Peyer's patch (tissue), 4 donors: ENCODE measurements at regions not wholly inside any gene's neighbourhood (a gene's known extent, or its start where the extent isn't known, plus 50 kb on each side); places are given as distances from the start of the nearest gene placed in this dataset.

Experiments
- DNase-seq, 3 donors: peaks; one replicate each; pipeline ENCODE4 v3.0.0-alpha.2; 2017 to 2019
- H3K27ac ChIP-seq, 4 donors: fragments of 200-600 bp; sonication (generic); one replicate each; pipeline ENCODE4 v1.5.1; 2016 to 2019
- H3K27me3 ChIP-seq, 2 donors: fragments of 200-600 bp; sonication (generic); one replicate each; pipeline ENCODE4 v1.5.1; 2019
- H3K36me3 ChIP-seq, 3 donors: fragments of 200-600 bp; sonication (generic); one replicate each; pipeline ENCODE4 v1.5.1; 2016 to 2019
- H3K4me1 ChIP-seq, 4 donors: fragments of 200-600 bp; sonication (generic); one replicate each; pipeline ENCODE4 v1.5.1; 2016 to 2019
- H3K4me3 ChIP-seq, 4 donors: fragments of 200-600 bp; sonication (generic); 1 replicate in 3 of 4; 2 replicates in 1 of 4; pipeline ENCODE4 v1.5.1; 2016 to 2019; ENCODE audit warnings: mild to moderate bottlenecking in 1 of 4
- H3K9me3 ChIP-seq, 4 donors: fragments of 200-600 bp; sonication (generic); one replicate each; pipeline ENCODE4 v1.5.1; 2016 to 2019; ENCODE audit warnings: mild to moderate bottlenecking in 1 of 4
- CTCF ChIP-seq, 6 experiments: fragments of 450-650 bp in 4 of 6; fragments of 200-600 bp in 2 of 6; sonication (generic) in 1 of 6; IDR thresholded peaks; one replicate each; pipeline ENCODE4 v1.5.1; 2017 to 2019; ENCODE audit warnings: antibody characterized with exemption in 6 of 6, mild to moderate bottlenecking in 3 of 6, moderate library complexity in 1 of 6
- POLR2A ChIP-seq, 2 donors: fragments of 450-650 bp; IDR thresholded peaks; one replicate each; pipeline ENCODE4 v1.5.1; 2017; ENCODE audit warnings: antibody characterized with exemption in 2 of 2, mild to moderate bottlenecking in 2 of 2, moderate library complexity in 2 of 2

GRCh38 chr12:84607170-84607819 lies 305.3 kb downstream of the SLC6A15 start:
- TF ChIP-seq POLR2A (IDR thresholded peaks at IDR 0.05) (no peak), CTCF (IDR thresholded peaks at IDR 0.05) (no peak)
- no peaks in the 10 kb centered on the region for H3K9me3 ChIP-seq
- no peaks in the 10 kb centered on the region for H3K27me3 ChIP-seq
- no peak for DNase-seq
- H3K27ac ChIP-seq: no peak overlapping the region
- H3K4me1 ChIP-seq: no peaks in the 10 kb centered on the region
- no peaks in the 10 kb centered on the region for H3K36me3 ChIP-seq
- no peak overlapping the region for H3K4me3 ChIP-seq

GRCh38 chr12:84605983-84606382 lies 306.6 kb downstream of the SLC6A15 start:
- H3K4me3 ChIP-seq: no peak overlapping the region
- no peaks in the 10 kb centered on the region for H3K9me3 ChIP-seq
- no peaks in the 10 kb centered on the region for H3K27me3 ChIP-seq
- TF ChIP-seq POLR2A (IDR thresholded peaks at IDR 0.05): no peak
- TF ChIP-seq CTCF (IDR thresholded peaks at IDR 0.05): no peak
- DNase-seq: no peak
- no peaks in the 10 kb centered on the region for H3K36me3 ChIP-seq
- no peak overlapping the region for H3K27ac ChIP-seq
- H3K4me1 ChIP-seq: no peaks in the 10 kb centered on the region

GRCh38 chr12:84604551-84604950 lies 308.0 kb downstream of the SLC6A15 start:
- no peak for DNase-seq
- H3K4me1 ChIP-seq: no peaks in the 10 kb centered on the region
- no peak overlapping the region for H3K4me3 ChIP-seq
- no peak overlapping the region for H3K27ac ChIP-seq
- no peak for TF ChIP-seq CTCF (IDR thresholded peaks at IDR 0.05)
- no peak for TF ChIP-seq POLR2A (IDR thresholded peaks at IDR 0.05)
- no peaks in the 10 kb centered on the region for H3K27me3 ChIP-seq
- H3K36me3 ChIP-seq: no peaks in the 10 kb centered on the region
- H3K9me3 ChIP-seq: no peaks in the 10 kb centered on the region

- TF ChIP-seq CTCF (IDR thresholded peaks at IDR 0.05) (no peak), POLR2A (IDR thresholded peaks at IDR 0.05) (no peak)
- no peak overlapping the region for H3K4me3 ChIP-seq
- no peaks in the 10 kb centered on the region for H3K36me3 ChIP-seq
- H3K4me1 ChIP-seq: no peaks in the 10 kb centered on the region
- H3K27ac ChIP-seq: no peak overlapping the region
- no peak for DNase-seq
- H3K9me3 ChIP-seq: no peaks in the 10 kb centered on the region
- H3K27me3 ChIP-seq: no peaks in the 10 kb centered on the region
These were observed 308.9 kb downstream of the SLC6A15 start for GRCh38 chr12:84603484-84604248.

- H3K9me3 ChIP-seq: no peaks in the 10 kb centered on the region
- H3K4me1 ChIP-seq: no peaks in the 10 kb centered on the region
- DNase-seq: no peak
- H3K36me3 ChIP-seq: no peaks in the 10 kb centered on the region
- no peaks in the 10 kb centered on the region for H3K27me3 ChIP-seq
- no peak for TF ChIP-seq CTCF (IDR thresholded peaks at IDR 0.05)
- TF ChIP-seq POLR2A (IDR thresholded peaks at IDR 0.05): no peak
- H3K27ac ChIP-seq: no peak overlapping the region
- H3K4me3 ChIP-seq: no peak overlapping the region
These were observed 311.1 kb downstream of the SLC6A15 start for GRCh38 chr12:84601483-84601882.
